ENCODE measurements at regions not wholly inside any gene's neighbourhood (a gene's known extent, or its start where the extent isn't known, plus 50 kb on each side); places are given as distances from the start of the nearest gene placed in this dataset.

DNA sequence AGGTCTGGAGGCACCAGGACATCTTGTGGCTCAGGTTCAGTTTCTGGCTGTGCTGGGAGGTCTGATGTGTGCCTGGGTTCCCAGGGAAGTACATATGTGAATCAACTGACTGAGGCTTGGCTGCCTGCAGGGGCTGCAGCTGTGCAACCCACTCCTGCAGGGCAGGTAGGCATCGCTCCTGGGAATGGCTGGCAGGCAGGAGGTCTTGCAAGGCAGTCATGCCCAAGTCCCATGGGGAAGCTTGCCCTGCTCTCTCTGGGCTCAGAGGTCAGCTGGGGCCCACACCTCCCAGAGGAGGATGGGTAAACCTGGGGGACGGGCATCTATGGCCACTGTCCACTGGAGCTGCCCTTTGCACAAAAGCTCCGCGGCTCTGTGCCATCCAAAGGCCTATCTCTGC, 1141.8 kb downstream of the SLITRK1 start:
- Histone ChIP-seq H2AFZ (ENCODE audit: low read depth, low read length) (no peak overlapping the region), H3K27ac (ENCODE audit: low read length) (no peak overlapping the region), H3K79me2 (replicated peaks; ENCODE audit: insufficient read depth, low read length) (no peaks in the 10 kb centered on the region), H3K4me2 (ENCODE audit: low read length) (no peak overlapping the region), H3K27me3 (ENCODE audit: insufficient read depth, low read depth, low read length) (no peaks in the 10 kb centered on the region), H4K20me1 (ENCODE audit: insufficient read depth) (no peaks in the 10 kb centered on the region), H3K9me2 (ENCODE audit: insufficient read depth, low read length) (no peaks in the 10 kb centered on the region), H3K9me3 (ENCODE audit: low read length) (no peaks in the 10 kb centered on the region), H3K36me3 (ENCODE audit: insufficient read depth, low read length) (no peaks in the 10 kb centered on the region), H3F3A (ENCODE audit: insufficient read depth, low read length, poor library complexity, severe bottlenecking) (no peaks in the 10 kb centered on the region), H3K9ac (ENCODE audit: low read length) (no peak overlapping the region), H3K4me3 (ENCODE audit: low read length) (no peak overlapping the region)
- TF ChIP-seq, protein P1, sequence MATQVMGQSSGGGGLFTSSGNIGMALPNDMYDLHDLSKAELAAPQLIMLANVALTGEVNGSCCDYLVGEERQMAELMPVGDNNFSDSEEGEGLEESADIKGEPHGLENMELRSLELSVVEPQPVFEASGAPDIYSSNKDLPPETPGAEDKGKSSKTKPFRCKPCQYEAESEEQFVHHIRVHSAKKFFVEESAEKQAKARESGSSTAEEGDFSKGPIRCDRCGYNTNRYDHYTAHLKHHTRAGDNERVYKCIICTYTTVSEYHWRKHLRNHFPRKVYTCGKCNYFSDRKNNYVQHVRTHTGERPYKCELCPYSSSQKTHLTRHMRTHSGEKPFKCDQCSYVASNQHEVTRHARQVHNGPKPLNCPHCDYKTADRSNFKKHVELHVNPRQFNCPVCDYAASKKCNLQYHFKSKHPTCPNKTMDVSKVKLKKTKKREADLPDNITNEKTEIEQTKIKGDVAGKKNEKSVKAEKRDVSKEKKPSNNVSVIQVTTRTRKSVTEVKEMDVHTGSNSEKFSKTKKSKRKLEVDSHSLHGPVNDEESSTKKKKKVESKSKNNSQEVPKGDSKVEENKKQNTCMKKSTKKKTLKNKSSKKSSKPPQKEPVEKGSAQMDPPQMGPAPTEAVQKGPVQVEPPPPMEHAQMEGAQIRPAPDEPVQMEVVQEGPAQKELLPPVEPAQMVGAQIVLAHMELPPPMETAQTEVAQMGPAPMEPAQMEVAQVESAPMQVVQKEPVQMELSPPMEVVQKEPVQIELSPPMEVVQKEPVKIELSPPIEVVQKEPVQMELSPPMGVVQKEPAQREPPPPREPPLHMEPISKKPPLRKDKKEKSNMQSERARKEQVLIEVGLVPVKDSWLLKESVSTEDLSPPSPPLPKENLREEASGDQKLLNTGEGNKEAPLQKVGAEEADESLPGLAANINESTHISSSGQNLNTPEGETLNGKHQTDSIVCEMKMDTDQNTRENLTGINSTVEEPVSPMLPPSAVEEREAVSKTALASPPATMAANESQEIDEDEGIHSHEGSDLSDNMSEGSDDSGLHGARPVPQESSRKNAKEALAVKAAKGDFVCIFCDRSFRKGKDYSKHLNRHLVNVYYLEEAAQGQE (IDR thresholded peaks at IDR 0.05; ENCODE audit: borderline replicate concordance): no peak
- TF ChIP-seq TAF1 (IDR thresholded peaks at IDR 0.05; ENCODE audit: low read depth): no peak
- TF ChIP-seq POLR2AphosphoS5 (IDR thresholded peaks at IDR 0.05): no peak
- TF ChIP-seq SMC3 (conservative IDR thresholded peaks at IDR 0.05; ENCODE audit: poor library complexity): no peak
- TF ChIP-seq MXI1 (conservative IDR thresholded peaks at IDR 0.05; ENCODE audit: poor library complexity, severe bottlenecking): no peak
- TF ChIP-seq, protein P2, sequence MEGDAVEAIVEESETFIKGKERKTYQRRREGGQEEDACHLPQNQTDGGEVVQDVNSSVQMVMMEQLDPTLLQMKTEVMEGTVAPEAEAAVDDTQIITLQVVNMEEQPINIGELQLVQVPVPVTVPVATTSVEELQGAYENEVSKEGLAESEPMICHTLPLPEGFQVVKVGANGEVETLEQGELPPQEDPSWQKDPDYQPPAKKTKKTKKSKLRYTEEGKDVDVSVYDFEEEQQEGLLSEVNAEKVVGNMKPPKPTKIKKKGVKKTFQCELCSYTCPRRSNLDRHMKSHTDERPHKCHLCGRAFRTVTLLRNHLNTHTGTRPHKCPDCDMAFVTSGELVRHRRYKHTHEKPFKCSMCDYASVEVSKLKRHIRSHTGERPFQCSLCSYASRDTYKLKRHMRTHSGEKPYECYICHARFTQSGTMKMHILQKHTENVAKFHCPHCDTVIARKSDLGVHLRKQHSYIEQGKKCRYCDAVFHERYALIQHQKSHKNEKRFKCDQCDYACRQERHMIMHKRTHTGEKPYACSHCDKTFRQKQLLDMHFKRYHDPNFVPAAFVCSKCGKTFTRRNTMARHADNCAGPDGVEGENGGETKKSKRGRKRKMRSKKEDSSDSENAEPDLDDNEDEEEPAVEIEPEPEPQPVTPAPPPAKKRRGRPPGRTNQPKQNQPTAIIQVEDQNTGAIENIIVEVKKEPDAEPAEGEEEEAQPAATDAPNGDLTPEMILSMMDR (IDR thresholded peaks at IDR 0.05; ENCODE audit: poor library complexity, severe bottlenecking): no peak
- TF ChIP-seq RAD21 (conservative IDR thresholded peaks at IDR 0.05): no peak
- no peak for TF ChIP-seq EZH2 (IDR thresholded peaks at IDR 0.05; ENCODE audit: borderline replicate concordance, insufficient read depth, low read length, poor library complexity, severe bottlenecking)
- TF ChIP-seq EP300 (conservative IDR thresholded peaks at IDR 0.05; ENCODE audit: poor library complexity, severe bottlenecking): no peak

- Histone ChIP-seq H3F3A (ENCODE audit: insufficient read depth, low read length, poor library complexity, severe bottlenecking) (no peaks in the 10 kb centered on the region), H3K9me2 (ENCODE audit: insufficient read depth, low read length) (no peaks in the 10 kb centered on the region), H3K27ac (ENCODE audit: low read length) (no peak overlapping the region), H3K27me3 (ENCODE audit: insufficient read depth, low read depth, low read length) (no peaks in the 10 kb centered on the region), H4K20me1 (ENCODE audit: insufficient read depth) (no peaks in the 10 kb centered on the region), H3K9ac (ENCODE audit: low read length) (no peak overlapping the region), H2AFZ (ENCODE audit: low read depth, low read length) (no peak overlapping the region), H3K79me2 (replicated peaks; ENCODE audit: insufficient read depth, low read length) (no peaks in the 10 kb centered on the region), H3K4me2 (ENCODE audit: low read length) (no peak overlapping the region), H3K36me3 (ENCODE audit: insufficient read depth, low read length) (no peaks in the 10 kb centered on the region), H3K9me3 (ENCODE audit: low read length) (no peaks in the 10 kb centered on the region), H3K4me3 (ENCODE audit: low read length) (no peak overlapping the region)
- TF ChIP-seq POLR2AphosphoS5 (IDR thresholded peaks at IDR 0.05) (no peak), EP300 (conservative IDR thresholded peaks at IDR 0.05; ENCODE audit: poor library complexity, severe bottlenecking) (no peak), RAD21 (conservative IDR thresholded peaks at IDR 0.05) (no peak), SMC3 (conservative IDR thresholded peaks at IDR 0.05; ENCODE audit: poor library complexity) (no peak), MXI1 (conservative IDR thresholded peaks at IDR 0.05; ENCODE audit: poor library complexity, severe bottlenecking) (no peak), EZH2 (IDR thresholded peaks at IDR 0.05; ENCODE audit: borderline replicate concordance, insufficient read depth, low read length, poor library complexity, severe bottlenecking) (no peak), TAF1 (IDR thresholded peaks at IDR 0.05; ENCODE audit: low read depth) (no peak)
- TF ChIP-seq, protein P2 (IDR thresholded peaks at IDR 0.05; ENCODE audit: poor library complexity, severe bottlenecking): no peak
- TF ChIP-seq, protein P1 (IDR thresholded peaks at IDR 0.05; ENCODE audit: borderline replicate concordance): no peak
Observed at GRCh38 chr13:82739881-82740280, 1142.4 kb downstream of the SLITRK1 start.
